HepG2 (cell line): ENCODE measurements at regions not wholly inside any gene's neighbourhood (a gene's known extent, or its start where the extent isn't known, plus 50 kb on each side); places are given as distances from the start of the nearest gene placed in this dataset.

Source experiments
- FOXM1 ChIP-seq: sonication (generic); formaldehyde crosslinking; IDR thresholded peaks from 2 replicates; pipeline ENCODE4 v1.5.0; 2020; ENCODE audit warnings: missing genetic modification reagents
- ISL2 ChIP-seq: sonication (generic); formaldehyde crosslinking; IDR thresholded peaks from 2 replicates; pipeline ENCODE4 v1.5.0; 2020; ENCODE audit warnings: missing genetic modification reagents
- ISX ChIP-seq: sonication (generic); formaldehyde crosslinking; conservative IDR thresholded peaks from 2 replicates; pipeline ENCODE4 v1.5.0; 2020; ENCODE audit warnings: missing genetic modification reagents
- MEIS2 ChIP-seq: sonication (generic); formaldehyde crosslinking; IDR thresholded peaks from 2 replicates; pipeline ENCODE4 v1.9.0; 2021; ENCODE audit warnings: mild to moderate bottlenecking, missing genetic modification reagents
- ZC3H13 ChIP-seq: sonication (generic); formaldehyde crosslinking; IDR thresholded peaks from 2 replicates; pipeline ENCODE4 v1.8.1; 2023; ENCODE audit warnings: mild to moderate bottlenecking, missing genetic modification reagents, moderate library complexity
- ZFP37 ChIP-seq: sonication (generic); formaldehyde crosslinking; IDR thresholded peaks from 2 replicates; pipeline ENCODE4 v1.4.0; 2020; ENCODE audit warnings: missing genetic modification reagents, borderline replicate concordance
- ZMYM3 ChIP-seq: sonication (generic); formaldehyde crosslinking; IDR thresholded peaks from 2 replicates; pipeline ENCODE4 v1.5.1; 2020; ENCODE audit warnings: mild to moderate bottlenecking, missing genetic modification reagents
- ZNF292 ChIP-seq: sonication (generic); formaldehyde crosslinking; IDR thresholded peaks from 2 replicates; pipeline ENCODE4 v1.8.1; 2022; ENCODE audit warnings: mild to moderate bottlenecking, low read depth, missing genetic modification reagents, borderline replicate concordance
- ZNF557 ChIP-seq: sonication (generic); formaldehyde crosslinking; IDR thresholded peaks from 2 replicates; pipeline ENCODE4 v1.4.0; 2020; ENCODE audit warnings: missing genetic modification reagents
- TF ChIP-seq, protein P1 (sequence below): sonication (generic); formaldehyde crosslinking; IDR thresholded peaks from 2 replicates; pipeline ENCODE4 v1.4.0; 2020; ENCODE audit warnings: missing genetic modification reagents, mild to moderate bottlenecking, borderline replicate concordance
- TF ChIP-seq, protein P2 (sequence below): IDR thresholded peaks from 2 replicates; pipeline ENCODE4 v1.6.1; 2018; ENCODE audit warnings: missing genetic modification reagents
- TF ChIP-seq, protein P3 (sequence below): sonication (generic); formaldehyde crosslinking; IDR thresholded peaks from 2 replicates; pipeline ENCODE4 v1.4.0; 2020; ENCODE audit warnings: missing genetic modification reagents, borderline replicate concordance
- TF ChIP-seq, protein P4 (sequence below): sonication (generic); IDR thresholded peaks from 2 replicates; pipeline ENCODE4 v1.6.1; 2016; ENCODE audit warnings: low read depth, borderline replicate concordance

DNA sequence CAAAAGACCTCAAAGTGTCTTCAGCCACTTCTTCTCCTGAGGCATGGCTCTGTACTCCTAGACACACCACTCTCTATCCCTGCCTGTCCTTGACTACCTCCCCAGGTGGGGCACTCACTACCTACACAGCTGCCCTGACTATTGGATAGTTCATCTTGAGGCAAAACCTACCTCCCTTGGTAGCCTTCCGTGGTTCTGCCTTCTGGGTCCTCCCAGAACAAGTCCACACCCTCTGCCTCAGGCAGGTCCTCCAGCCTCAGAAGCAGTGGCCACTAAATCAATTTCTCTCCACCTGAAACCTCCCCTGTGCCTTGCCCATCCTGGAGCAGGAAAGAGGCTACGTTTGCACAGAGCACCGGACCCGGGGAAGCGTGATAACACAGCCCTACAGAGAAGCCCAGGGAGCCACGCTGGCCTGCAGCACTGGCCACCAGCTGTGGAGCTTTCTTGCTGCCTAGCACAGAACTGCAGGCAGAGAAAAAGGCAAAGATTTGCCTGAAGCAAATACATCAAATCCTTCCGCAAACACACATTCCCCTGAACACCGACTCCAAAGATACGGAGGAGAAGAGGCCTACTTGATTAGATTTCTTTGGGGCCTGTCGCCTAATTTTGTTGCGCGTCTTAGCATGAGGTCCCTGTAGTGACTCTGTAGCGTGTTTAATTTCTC is 141.8 kb downstream of the C9orf50 start (continued):
- TF ChIP-seq ZNF292 (CRISPR knock-in tag) (peak; percentile 73; the same call in 1 of the 2 replicates), ZNF557 (CRISPR knock-in tag) (0 out of 2 replicates have a peak, but pooled peaks have one; percentile 22), ZMYM3 (CRISPR knock-in tag) (peak; percentile 15), ISL2 (CRISPR knock-in tag) (0 out of 2 replicates have a peak, but pooled peaks have one; percentile 21), ZFP37 (CRISPR knock-in tag) (no peak), ZC3H13 (CRISPR knock-in tag) (no peak), MEIS2 (CRISPR knock-in tag) (no peak), ISX (no peak), FOXM1 (no peak)
- TF ChIP-seq, protein P1, sequence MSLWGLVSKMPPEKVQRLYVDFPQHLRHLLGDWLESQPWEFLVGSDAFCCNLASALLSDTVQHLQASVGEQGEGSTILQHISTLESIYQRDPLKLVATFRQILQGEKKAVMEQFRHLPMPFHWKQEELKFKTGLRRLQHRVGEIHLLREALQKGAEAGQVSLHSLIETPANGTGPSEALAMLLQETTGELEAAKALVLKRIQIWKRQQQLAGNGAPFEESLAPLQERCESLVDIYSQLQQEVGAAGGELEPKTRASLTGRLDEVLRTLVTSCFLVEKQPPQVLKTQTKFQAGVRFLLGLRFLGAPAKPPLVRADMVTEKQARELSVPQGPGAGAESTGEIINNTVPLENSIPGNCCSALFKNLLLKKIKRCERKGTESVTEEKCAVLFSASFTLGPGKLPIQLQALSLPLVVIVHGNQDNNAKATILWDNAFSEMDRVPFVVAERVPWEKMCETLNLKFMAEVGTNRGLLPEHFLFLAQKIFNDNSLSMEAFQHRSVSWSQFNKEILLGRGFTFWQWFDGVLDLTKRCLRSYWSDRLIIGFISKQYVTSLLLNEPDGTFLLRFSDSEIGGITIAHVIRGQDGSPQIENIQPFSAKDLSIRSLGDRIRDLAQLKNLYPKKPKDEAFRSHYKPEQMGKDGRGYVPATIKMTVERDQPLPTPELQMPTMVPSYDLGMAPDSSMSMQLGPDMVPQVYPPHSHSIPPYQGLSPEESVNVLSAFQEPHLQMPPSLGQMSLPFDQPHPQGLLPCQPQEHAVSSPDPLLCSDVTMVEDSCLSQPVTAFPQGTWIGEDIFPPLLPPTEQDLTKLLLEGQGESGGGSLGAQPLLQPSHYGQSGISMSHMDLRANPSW (CRISPR knock-in tag) = no peak
- TF ChIP-seq, protein P2, sequence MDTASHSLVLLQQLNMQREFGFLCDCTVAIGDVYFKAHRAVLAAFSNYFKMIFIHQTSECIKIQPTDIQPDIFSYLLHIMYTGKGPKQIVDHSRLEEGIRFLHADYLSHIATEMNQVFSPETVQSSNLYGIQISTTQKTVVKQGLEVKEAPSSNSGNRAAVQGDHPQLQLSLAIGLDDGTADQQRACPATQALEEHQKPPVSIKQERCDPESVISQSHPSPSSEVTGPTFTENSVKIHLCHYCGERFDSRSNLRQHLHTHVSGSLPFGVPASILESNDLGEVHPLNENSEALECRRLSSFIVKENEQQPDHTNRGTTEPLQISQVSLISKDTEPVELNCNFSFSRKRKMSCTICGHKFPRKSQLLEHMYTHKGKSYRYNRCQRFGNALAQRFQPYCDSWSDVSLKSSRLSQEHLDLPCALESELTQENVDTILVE = no peak
- TF ChIP-seq, protein P3, sequence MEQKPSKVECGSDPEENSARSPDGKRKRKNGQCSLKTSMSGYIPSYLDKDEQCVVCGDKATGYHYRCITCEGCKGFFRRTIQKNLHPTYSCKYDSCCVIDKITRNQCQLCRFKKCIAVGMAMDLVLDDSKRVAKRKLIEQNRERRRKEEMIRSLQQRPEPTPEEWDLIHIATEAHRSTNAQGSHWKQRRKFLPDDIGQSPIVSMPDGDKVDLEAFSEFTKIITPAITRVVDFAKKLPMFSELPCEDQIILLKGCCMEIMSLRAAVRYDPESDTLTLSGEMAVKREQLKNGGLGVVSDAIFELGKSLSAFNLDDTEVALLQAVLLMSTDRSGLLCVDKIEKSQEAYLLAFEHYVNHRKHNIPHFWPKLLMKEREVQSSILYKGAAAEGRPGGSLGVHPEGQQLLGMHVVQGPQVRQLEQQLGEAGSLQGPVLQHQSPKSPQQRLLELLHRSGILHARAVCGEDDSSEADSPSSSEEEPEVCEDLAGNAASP (CRISPR knock-in tag) = peak; percentile 10; the same call in 1 of the 2 replicates
- TF ChIP-seq, protein P4, sequence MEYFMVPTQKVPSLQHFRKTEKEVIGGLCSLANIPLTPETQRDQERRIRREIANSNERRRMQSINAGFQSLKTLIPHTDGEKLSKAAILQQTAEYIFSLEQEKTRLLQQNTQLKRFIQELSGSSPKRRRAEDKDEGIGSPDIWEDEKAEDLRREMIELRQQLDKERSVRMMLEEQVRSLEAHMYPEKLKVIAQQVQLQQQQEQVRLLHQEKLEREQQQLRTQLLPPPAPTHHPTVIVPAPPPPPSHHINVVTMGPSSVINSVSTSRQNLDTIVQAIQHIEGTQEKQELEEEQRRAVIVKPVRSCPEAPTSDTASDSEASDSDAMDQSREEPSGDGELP = peak; percentile 61; the same call in 1 of the 2 replicates
